WI38 (cell line): ENCODE measurements at regions not wholly inside any gene's neighbourhood (a gene's known extent, or its start where the extent isn't known, plus 50 kb on each side); places are given as distances from the start of the nearest gene placed in this dataset.

Experiments
- H3K4me3 ChIP-seq: 2 replicates; pipeline ENCODE4 v1.5.1; 2011; ENCODE audit warnings: low read depth, mild to moderate bottlenecking, control low read depth, low read length
- CTCF ChIP-seq: IDR thresholded peaks from 2 replicates; pipeline ENCODE4 v1.5.1; 2012; ENCODE audit warnings: low read depth, mild to moderate bottlenecking, control low read depth, low read length

- no peak for TF ChIP-seq CTCF
- no peak overlapping the region for H3K4me3 ChIP-seq
Observed at GRCh38 chr20:7250337-7250736, 482.9 kb downstream of the BMP2 start.

- TF ChIP-seq CTCF, result no peak
- no peak overlapping the region for H3K4me3 ChIP-seq
Observed at GRCh38 chr20:7257099-7257498, 489.6 kb downstream of the BMP2 start.

- TF ChIP-seq CTCF, result no peak
- no peak overlapping the region for H3K4me3 ChIP-seq
Observed at GRCh38 chr20:7257692-7258466, 490.4 kb downstream of the BMP2 start.

GRCh38 chr20:7262803-7263202, 495.3 kb downstream of the BMP2 start:
- H3K4me3 ChIP-seq, result no peak overlapping the region
- TF ChIP-seq CTCF, result no peak

GRCh38 chr20:7264137-7264536, 496.7 kb downstream of the BMP2 start:
- no peak for TF ChIP-seq CTCF
- H3K4me3 ChIP-seq, result no peak overlapping the region

- H3K4me3 ChIP-seq, result no peak overlapping the region
Observed at GRCh38 chr20:7269452-7269851, 502.0 kb downstream of the BMP2 start.

More at GRCh38 chr20:7269452-7269851, 502.0 kb downstream of the BMP2 start:
- no peak for TF ChIP-seq CTCF
